HepG2 (cell line): ENCODE measurements at regions not wholly inside any gene's neighbourhood (a gene's known extent, or its start where the extent isn't known, plus 50 kb on each side); places are given as distances from the start of the nearest gene placed in this dataset.

Source experiments
- GATAD1 ChIP-seq: IDR thresholded peaks from 2 replicates; pipeline ENCODE4 v1.6.1; 2016; ENCODE audit warnings: missing genetic modification reagents, missing compliant biosample characterization
- KDM5B ChIP-seq: sonication (generic); formaldehyde crosslinking; IDR thresholded peaks from 2 replicates; pipeline ENCODE4 v1.4.0; 2020; ENCODE audit warnings: missing genetic modification reagents, mild to moderate bottlenecking, borderline replicate concordance
- NFE2L1 ChIP-seq: sonication (generic); formaldehyde crosslinking; IDR thresholded peaks from 2 replicates; pipeline ENCODE4 v1.4.0; 2020; ENCODE audit warnings: missing genetic modification reagents, mild to moderate bottlenecking, borderline replicate concordance
- NR2F2 ChIP-seq: IDR thresholded peaks from 2 replicates; pipeline ENCODE4 v1.6.1; 2012; ENCODE audit warnings: low read depth, inconsistent platforms, borderline replicate concordance
- PCBP1 ChIP-seq: fragments of 200-400 bp; formaldehyde crosslinking; IDR thresholded peaks from 2 replicates; pipeline ENCODE4 v1.6.1; 2017; ENCODE audit warnings: mild to moderate bottlenecking, low read depth, low read length, borderline replicate concordance
- RCOR2 ChIP-seq: IDR thresholded peaks from 2 replicates; pipeline ENCODE4 v1.6.1; 2016; ENCODE audit warnings: missing biosample characterization, missing genetic modification reagents
- ZFX ChIP-seq: sonication (generic); formaldehyde crosslinking; IDR thresholded peaks from 2 replicates; pipeline ENCODE4 v1.4.0; 2020; ENCODE audit warnings: mild to moderate bottlenecking, low read depth, missing genetic modification reagents, moderate library complexity
- ZNF121 ChIP-seq: sonication (generic); formaldehyde crosslinking; IDR thresholded peaks from 2 replicates; pipeline ENCODE4 v1.5.0; 2020; ENCODE audit warnings: mild to moderate bottlenecking, missing genetic modification reagents
- ZNF282 ChIP-seq: fragments of 450-650 bp; IDR thresholded peaks from 2 replicates; pipeline ENCODE4 v1.6.1; 2018; ENCODE audit not compliant: partially characterized antibody
- ZNF296 ChIP-seq: sonication (generic); formaldehyde crosslinking; conservative IDR thresholded peaks from 2 replicates; pipeline ENCODE4 v1.5.0; 2020; ENCODE audit warnings: mild to moderate bottlenecking, missing genetic modification reagents
- TF ChIP-seq, protein P1 (sequence below): sonication (generic); formaldehyde crosslinking; IDR thresholded peaks from 2 replicates; pipeline ENCODE4 v1.4.0; 2020; ENCODE audit warnings: mild to moderate bottlenecking, missing genetic modification reagents, borderline replicate concordance
- TF ChIP-seq, protein P2 (sequence below): sonication (generic); formaldehyde crosslinking; IDR thresholded peaks from 2 replicates; pipeline ENCODE4 v1.4.0; 2020; ENCODE audit warnings: missing genetic modification reagents
- TF ChIP-seq, protein P3 (sequence below): sonication (generic); formaldehyde crosslinking; IDR thresholded peaks from 2 replicates; pipeline ENCODE4 v1.8.0; 2022; ENCODE audit warnings: mild to moderate bottlenecking, missing genetic modification reagents, moderate library complexity
- TF ChIP-seq, protein P4 (sequence below): sonication (generic); formaldehyde crosslinking; IDR thresholded peaks from 2 replicates; pipeline ENCODE4 v1.5.1; 2020; ENCODE audit warnings: missing genetic modification reagents, mild to moderate bottlenecking, borderline replicate concordance

DNA sequence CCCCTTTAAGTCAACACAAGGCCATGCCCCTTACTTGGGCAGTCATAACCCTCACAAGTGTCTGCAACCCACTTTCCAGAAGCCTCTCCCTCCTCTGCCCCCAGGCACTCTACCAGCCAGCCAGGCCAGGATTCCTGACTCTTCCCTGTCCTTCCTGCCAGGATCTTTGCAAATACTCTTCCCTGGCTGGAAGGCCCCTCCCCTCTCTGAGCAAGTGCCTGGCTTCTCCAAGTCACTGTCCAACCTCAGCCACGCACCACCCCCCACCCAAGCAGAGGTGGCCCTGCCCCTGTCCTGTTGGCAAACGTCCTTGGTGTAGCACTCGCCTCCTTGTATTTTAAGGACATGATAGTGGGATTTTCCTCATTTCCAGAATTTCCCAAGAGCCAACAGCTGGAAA, 54.7 kb upstream of the USP3 start (continued):
- no peak for TF ChIP-seq NR2F2
- no peak for TF ChIP-seq RCOR2 (CRISPR knock-in tag)
- TF ChIP-seq PCBP1: no peak
- TF ChIP-seq, protein P1, sequence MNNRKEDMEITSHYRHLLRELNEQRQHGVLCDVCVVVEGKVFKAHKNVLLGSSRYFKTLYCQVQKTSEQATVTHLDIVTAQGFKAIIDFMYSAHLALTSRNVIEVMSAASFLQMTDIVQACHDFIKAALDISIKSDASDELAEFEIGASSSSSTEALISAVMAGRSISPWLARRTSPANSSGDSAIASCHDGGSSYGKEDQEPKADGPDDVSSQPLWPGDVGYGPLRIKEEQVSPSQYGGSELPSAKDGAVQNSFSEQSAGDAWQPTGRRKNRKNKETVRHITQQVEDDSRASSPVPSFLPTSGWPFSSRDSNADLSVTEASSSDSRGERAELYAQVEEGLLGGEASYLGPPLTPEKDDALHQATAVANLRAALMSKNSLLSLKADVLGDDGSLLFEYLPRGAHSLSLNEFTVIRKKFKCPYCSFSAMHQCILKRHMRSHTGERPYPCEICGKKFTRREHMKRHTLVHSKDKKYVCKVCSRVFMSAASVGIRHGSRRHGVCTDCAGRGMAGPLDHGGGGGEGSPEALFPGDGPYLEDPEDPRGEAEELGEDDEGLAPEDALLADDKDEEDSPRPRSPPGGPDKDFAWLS (CRISPR knock-in tag): no peak
- TF ChIP-seq, protein P2, sequence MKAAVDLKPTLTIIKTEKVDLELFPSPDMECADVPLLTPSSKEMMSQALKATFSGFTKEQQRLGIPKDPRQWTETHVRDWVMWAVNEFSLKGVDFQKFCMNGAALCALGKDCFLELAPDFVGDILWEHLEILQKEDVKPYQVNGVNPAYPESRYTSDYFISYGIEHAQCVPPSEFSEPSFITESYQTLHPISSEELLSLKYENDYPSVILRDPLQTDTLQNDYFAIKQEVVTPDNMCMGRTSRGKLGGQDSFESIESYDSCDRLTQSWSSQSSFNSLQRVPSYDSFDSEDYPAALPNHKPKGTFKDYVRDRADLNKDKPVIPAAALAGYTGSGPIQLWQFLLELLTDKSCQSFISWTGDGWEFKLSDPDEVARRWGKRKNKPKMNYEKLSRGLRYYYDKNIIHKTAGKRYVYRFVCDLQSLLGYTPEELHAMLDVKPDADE (CRISPR knock-in tag): no peak
- TF ChIP-seq, protein P3, sequence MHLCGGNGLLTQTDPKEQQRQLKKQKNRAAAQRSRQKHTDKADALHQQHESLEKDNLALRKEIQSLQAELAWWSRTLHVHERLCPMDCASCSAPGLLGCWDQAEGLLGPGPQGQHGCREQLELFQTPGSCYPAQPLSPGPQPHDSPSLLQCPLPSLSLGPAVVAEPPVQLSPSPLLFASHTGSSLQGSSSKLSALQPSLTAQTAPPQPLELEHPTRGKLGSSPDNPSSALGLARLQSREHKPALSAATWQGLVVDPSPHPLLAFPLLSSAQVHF (CRISPR knock-in tag): no peak
- TF ChIP-seq GATAD1 (CRISPR knock-in tag): no peak
- TF ChIP-seq ZNF296: no peak
- TF ChIP-seq NFE2L1: no peak
- no peak for TF ChIP-seq ZNF282
- TF ChIP-seq KDM5B: peak; percentile 29; the same call in 1 of the 2 replicates
- TF ChIP-seq ZFX: no peak
- TF ChIP-seq, protein P4, sequence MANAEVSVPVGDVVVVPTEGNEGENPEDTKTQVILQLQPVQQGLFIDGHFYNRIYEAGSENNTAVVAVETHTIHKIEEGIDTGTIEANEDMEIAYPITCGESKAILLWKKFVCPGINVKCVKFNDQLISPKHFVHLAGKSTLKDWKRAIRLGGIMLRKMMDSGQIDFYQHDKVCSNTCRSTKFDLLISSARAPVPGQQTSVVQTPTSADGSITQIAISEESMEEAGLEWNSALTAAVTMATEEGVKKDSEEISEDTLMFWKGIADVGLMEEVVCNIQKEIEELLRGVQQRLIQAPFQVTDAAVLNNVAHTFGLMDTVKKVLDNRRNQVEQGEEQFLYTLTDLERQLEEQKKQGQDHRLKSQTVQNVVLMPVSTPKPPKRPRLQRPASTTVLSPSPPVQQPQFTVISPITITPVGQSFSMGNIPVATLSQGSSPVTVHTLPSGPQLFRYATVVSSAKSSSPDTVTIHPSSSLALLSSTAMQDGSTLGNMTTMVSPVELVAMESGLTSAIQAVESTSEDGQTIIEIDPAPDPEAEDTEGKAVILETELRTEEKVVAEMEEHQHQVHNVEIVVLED (CRISPR knock-in tag): no peak
- TF ChIP-seq ZNF121: 0 out of 2 replicates have a peak, but pooled peaks have one; percentile 38
